K562 (cell line): ENCODE measurements at regions not wholly inside any gene's neighbourhood (a gene's known extent, or its start where the extent isn't known, plus 50 kb on each side); places are given as distances from the start of the nearest gene placed in this dataset.

Experiments used
- ATAC-seq: fragments of 200-7000 bp; cut with Tn5 transposase; 3 replicates; pipeline ENCODE4 v1.9.1; 2020; ENCODE audit warnings: moderate library complexity
- BruUV-seq: library from RNA; stranded (reverse); fragments of 400-500 nt; replicated peaks from 2 replicates; lab custom pipeline; 2021; lab: Mats Ljungman, UMichigan
- CTCF ChIA-PET: fragments of 300-600 bp; formaldehyde crosslinking; extraction: SDS; loops from one replicate; lab custom pipeline; 2021; ENCODE audit warnings: low intra/inter-chr PET ratio; lab: Yijun Ruan, JAX
- POLR2A ChIA-PET: fragments of 300-600, 350-650 bp; sonication (Branson Sonifier 250); formaldehyde crosslinking; extraction: SDS; loops from one replicate; lab custom pipeline; 2021; ENCODE audit warnings: antibody characterized with exemption, inconsistent platforms; lab: Yijun Ruan, JAX
- DNase-seq, 4 experiments: peaks; one replicate each; pipeline versions ENCODE4 v3.0.0 to v3.0.0-alpha.2; 2011 to 2018; ENCODE audit warnings: low spot score in 3 of 4, mixed read lengths in 3 of 4; ENCODE audit errors: extremely low read depth in 1 of 4
- FAIRE-seq: peaks from 2 replicates; lab custom pipeline; 2011; peaks lifted over from hg19 to GRCh38; lab: Jason Lieb, UNC
- H2AFZ ChIP-seq: 2 replicates; pipeline ENCODE4 v1.6.0; 2011; ENCODE audit warnings: low read depth, low read length, control low read depth, inconsistent platforms
- H3K27ac ChIP-seq: fragments of 200-600 bp; 3 replicates; pipeline ENCODE4 v1.8.0; 2011; ENCODE audit warnings: low read depth, mild to moderate bottlenecking, control low read depth, inconsistent platforms, low read length, moderate library complexity, mixed read lengths; ENCODE audit errors: extremely low read depth
- H3K27me3 ChIP-seq, 2 experiments: fragments of 300-600 bp in 1 of 2; 2 replicates in 1 of 2; 3 replicates in 1 of 2; pipeline versions ENCODE4 v1.6.0 to v1.8.0; 2011; ENCODE audit warnings: inconsistent platforms in 2 of 2, low read length in 2 of 2, mild to moderate bottlenecking in 1 of 2, mixed read lengths in 1 of 2, moderate library complexity in 1 of 2; ENCODE audit not compliant: control insufficient read depth in 2 of 2, insufficient read depth in 2 of 2
- H3K36me3 ChIP-seq: fragments of 300-600 bp; 3 replicates; pipeline ENCODE4 v1.8.0; 2011; ENCODE audit warnings: mild to moderate bottlenecking, low read length, inconsistent platforms; ENCODE audit not compliant: control insufficient read depth, insufficient read depth
- H3K4me1 ChIP-seq, 2 experiments: fragments of 200-600 bp in 1 of 2; replicated peaks in 1 of 2; 2 replicates in 1 of 2; 3 replicates in 1 of 2; pipeline versions ENCODE4 v1.5.1 to v1.8.0; 2011; ENCODE audit warnings: inconsistent platforms in 2 of 2, low read length in 2 of 2, mild to moderate bottlenecking in 1 of 2, mixed read lengths in 1 of 2, moderate library complexity in 1 of 2; ENCODE audit not compliant: control insufficient read depth in 2 of 2, insufficient read depth in 2 of 2
- H3K4me2 ChIP-seq: 2 replicates; pipeline ENCODE4 v1.6.1; 2011; ENCODE audit warnings: low read length, control low read depth, inconsistent platforms, mixed read lengths; ENCODE audit not compliant: insufficient read depth
- H3K4me3 ChIP-seq: fragments of 200-600 bp; sonication (generic), shearing (Covaris generic); 2 replicates; pipeline ENCODE4 v1.5.1; 2016; ENCODE audit warnings: control low read depth, inconsistent platforms
- H3K79me2 ChIP-seq: fragments of 200-600 bp; 3 replicates; pipeline ENCODE4 v1.8.0; 2011; ENCODE audit warnings: low read length, inconsistent platforms; ENCODE audit not compliant: control insufficient read depth, insufficient read depth
- H3K9ac ChIP-seq, 2 experiments: 2 replicates each; pipeline versions ENCODE4 v1.6.0 to v1.6.1; 2011; ENCODE audit warnings: low read depth in 2 of 2, low read length in 2 of 2, control low read depth in 1 of 2, inconsistent platforms in 1 of 2, mild to moderate bottlenecking in 1 of 2, mixed read lengths in 1 of 2; ENCODE audit not compliant: insufficient read depth in 1 of 2
- H3K9me1 ChIP-seq: one replicate; pipeline ENCODE4 v1.6.0; 2011; ENCODE audit warnings: inconsistent platforms, mild to moderate bottlenecking, low read length, moderate library complexity; ENCODE audit not compliant: control insufficient read depth, insufficient read depth
- H3K9me3 ChIP-seq: replicated peaks from 2 replicates; pipeline ENCODE4 v1.5.1; 2011; ENCODE audit warnings: low read depth, low read length, inconsistent platforms; ENCODE audit not compliant: control insufficient read depth, insufficient read depth
- H4K20me1 ChIP-seq: replicated peaks from 2 replicates; pipeline ENCODE4 v1.6.1; 2011; ENCODE audit warnings: low read length, inconsistent platforms, mixed read lengths; ENCODE audit not compliant: control insufficient read depth, insufficient read depth
- ARHGAP35 ChIP-seq: fragments of 450-650 bp; IDR thresholded peaks from 2 replicates; pipeline ENCODE4 v1.6.1; 2018; ENCODE audit not compliant: partially characterized antibody
- CBX5 ChIP-seq: IDR thresholded peaks from 2 replicates; pipeline ENCODE4 v1.6.1; 2014; ENCODE audit warnings: low read depth, borderline replicate concordance
- CGGBP1 ChIP-seq: fragments of 250-450 bp; sonication (Bioruptor Pico); IDR thresholded peaks from 2 replicates; pipeline ENCODE4 v1.9.0; 2021; ENCODE audit warnings: mild to moderate bottlenecking
- FOXA3 ChIP-seq, 2 experiments: fragments of 450-650 bp in 1 of 2; sonication (generic) in 1 of 2; formaldehyde crosslinking; IDR thresholded peaks in 1 of 2; conservative IDR thresholded peaks in 1 of 2; 2 replicates each; pipeline versions ENCODE4 v1.4.0 to v1.8.0; 2020 to 2022; ENCODE audit warnings: mild to moderate bottlenecking in 2 of 2, missing genetic modification reagents in 1 of 2
- HEY1 ChIP-seq: fragments of 250-450 bp; sonication (Bioruptor Pico); IDR thresholded peaks from 2 replicates; pipeline ENCODE4 v1.5.0; 2020; ENCODE audit warnings: mild to moderate bottlenecking, moderate library complexity, borderline replicate concordance
- HOMEZ ChIP-seq: fragments of 250-450 bp; sonication (Bioruptor Pico); IDR thresholded peaks from 2 replicates; pipeline ENCODE4 v1.4.0; 2020; ENCODE audit warnings: mild to moderate bottlenecking, moderate library complexity
- KAT8 ChIP-seq: fragments of 450-650 bp; IDR thresholded peaks from 2 replicates; pipeline ENCODE4 v1.6.1; 2016; ENCODE audit warnings: low read depth, mild to moderate bottlenecking
- KDM4B ChIP-seq, 2 experiments: fragments of 450-650 bp in 1 of 2; sonication (generic) in 1 of 2; IDR thresholded peaks; 2 replicates each; pipeline ENCODE4 v1.6.1; 2016 to 2017; ENCODE audit warnings: borderline replicate concordance in 2 of 2, antibody characterized with exemption in 1 of 2, low read depth in 1 of 2, mild to moderate bottlenecking in 1 of 2
- MXI1 ChIP-seq: IDR thresholded peaks from 2 replicates; pipeline ENCODE4 v1.6.1; 2011; ENCODE audit warnings: low read depth, mild to moderate bottlenecking, improper control_type of control experiment, low read length
- SRSF1 ChIP-seq: fragments of 200-400 bp; formaldehyde crosslinking; IDR thresholded peaks from 2 replicates; pipeline ENCODE4 v1.6.1; 2017; ENCODE audit warnings: mild to moderate bottlenecking, low read depth, low read length, moderate library complexity
- TBL1XR1 ChIP-seq, 2 experiments: IDR thresholded peaks; 2 replicates each; pipeline ENCODE4 v1.6.1; 2012; ENCODE audit warnings: improper control_type of control experiment in 2 of 2, low read length in 2 of 2, mild to moderate bottlenecking in 1 of 2
- U2AF2 ChIP-seq: fragments of 200-400 bp; formaldehyde crosslinking; optimal IDR thresholded peaks from 2 replicates; pipeline ENCODE3; 2017; ENCODE audit warnings: low read depth, mild to moderate bottlenecking, low read length
- ZC3H11A ChIP-seq: IDR thresholded peaks from 2 replicates; pipeline ENCODE4 v1.6.1; 2012; ENCODE audit warnings: low read depth, low read length, improper control_type of control experiment
- ZNF121 ChIP-seq: sonication (generic); formaldehyde crosslinking; conservative IDR thresholded peaks from 2 replicates; pipeline ENCODE4 v1.8.0; 2022; ENCODE audit warnings: missing genetic modification reagents
- ZNF253 ChIP-seq: fragments of 250-450 bp; sonication (Bioruptor Pico); conservative IDR thresholded peaks from 2 replicates; pipeline ENCODE4 v1.6.1; 2021; ENCODE audit warnings: mild to moderate bottlenecking
- ZNF347 ChIP-seq: fragments of 450-650 bp; formaldehyde crosslinking; IDR thresholded peaks from 2 replicates; pipeline ENCODE4 v1.4.0; 2020; ENCODE audit warnings: low read depth, mild to moderate bottlenecking, moderate library complexity
- ZNF780A ChIP-seq: fragments of 250-450 bp; sonication (Bioruptor Pico); IDR thresholded peaks from 2 replicates; pipeline ENCODE4 v1.5.0; 2021; ENCODE audit warnings: mild to moderate bottlenecking
- WGBS: fragments of 100-300 bp; shearing (Covaris generic); methylation state at CpG from one replicate; pipeline ENCODE4 v1.1.6; 2016; ENCODE audit warnings: low coverage, mixed read lengths; ENCODE audit not compliant: insufficient coverage; ENCODE audit errors: missing lambda C conversion rate; 5-methylcytosine and 5-hydroxymethylcytosine counted together
- in situ Hi-C: fragments of 300-500 bp; cut with MboI; formaldehyde crosslinking; loops from 4 replicates; pipeline ENCODE4 v1.15.0; 2018; ENCODE audit warnings: inconsistent platforms, mixed read lengths
- intact Hi-C: fragments of 100-400 bp; cut with micrococcal nuclease; formaldehyde crosslinking; loops from 2 replicates; pipeline ENCODE4 v1.14.2; 2022

DNA sequence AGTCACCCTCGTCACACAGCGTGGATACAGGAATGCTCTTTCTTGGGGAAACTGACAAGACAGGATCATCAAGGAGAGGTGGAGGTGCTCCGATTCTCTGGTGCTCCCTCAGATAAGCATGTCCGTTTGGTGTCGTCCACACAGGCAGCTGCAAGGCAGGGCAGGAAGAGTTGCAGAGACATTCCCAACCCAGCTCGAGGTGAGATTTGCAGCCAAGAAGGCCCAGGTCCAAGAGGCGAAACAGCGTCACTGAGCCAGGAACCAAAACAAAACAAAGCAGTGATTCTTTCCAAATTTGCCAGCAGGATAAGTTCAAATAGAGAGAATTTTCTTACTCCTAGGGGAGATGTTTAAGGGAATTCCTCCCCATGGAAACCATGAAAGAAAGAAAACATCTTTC lies 386.5 kb upstream of the PFKP start:
- DNase-seq (no peak), ATAC-seq (no peak), FAIRE-seq (no peak)
- H3K27me3 ChIP-seq, result peaks cover 0 to 16% of the 10 kb centered on the region in 2 experiments; a peak in 2 of 5 replicates
- TF ChIP-seq KAT8 (no peak), ZNF253 (CRISPR knock-in tag) (no peak), FOXA3 (CRISPR knock-in tag; conservative IDR thresholded peaks at IDR 0.05 in 1 of 2, IDR thresholded peaks at IDR 0.05 in 1 of 2) (no peak), U2AF2 (no peak)
- no peaks in the 10 kb centered on the region for H3K9me3 ChIP-seq
- H3K4me2 ChIP-seq, result no peak overlapping the region
- WGBS, result 0% methylated on average over 8 of the region's 8 CpGs
- H2AFZ ChIP-seq, result no peak overlapping the region
- no peak overlapping the region for H3K9ac ChIP-seq
- POLR2A ChIA-PET, result interaction anchor here (0.8 kb wide), 1 partner anchor 10 kb away, joined by 3 read pairs; no protein-coding TSS in a partner anchor
- no peaks in the 10 kb centered on the region for H4K20me1 ChIP-seq
- no TSS peak for BruUV-seq
- intact Hi-C loops, result no loop called here
- H3K36me3 ChIP-seq, result no peaks in the 10 kb centered on the region
- H3K4me1 ChIP-seq, result no peaks in the 10 kb centered on the region
- in situ Hi-C loops, result no loop called here
- H3K79me2 ChIP-seq, result no peaks in the 10 kb centered on the region
- no peaks in the 10 kb centered on the region for H3K9me1 ChIP-seq
- no peak overlapping the region for H3K4me3 ChIP-seq
- CTCF ChIA-PET, result no interaction called here
- no peak overlapping the region for H3K27ac ChIP-seq

DNA sequence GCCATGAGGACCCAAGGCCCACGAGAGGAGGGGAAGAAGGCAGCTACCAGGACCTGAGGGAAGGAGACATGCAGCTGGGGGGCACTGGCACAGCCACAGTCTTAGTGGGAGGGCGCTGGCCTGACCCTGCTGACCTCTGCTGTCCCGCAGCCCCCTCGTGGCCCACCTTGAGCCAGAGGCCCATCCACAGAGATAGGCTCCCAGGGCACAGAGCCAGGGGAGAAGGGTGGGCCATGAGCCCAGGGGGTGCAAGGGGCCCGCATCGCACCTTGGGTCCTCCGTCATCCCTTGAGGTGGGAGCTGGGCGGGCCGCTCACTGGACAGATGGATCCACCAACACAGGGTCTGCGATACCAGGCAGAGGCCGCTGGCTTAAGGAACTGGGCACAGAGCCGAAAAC lies 387.7 kb upstream of the PFKP start:
- intact Hi-C loops (no loop called here), in situ Hi-C loops (no loop called here)
- no peak for DNase-seq
- Histone ChIP-seq H3K9ac (no peak overlapping the region), H3K27ac (no peak overlapping the region), H3K9me1 (no peaks in the 10 kb centered on the region), H3K4me1 (no peaks in the 10 kb centered on the region), H3K9me3 (no peaks in the 10 kb centered on the region), H3K27me3 (peaks cover 0 to 16% of the 10 kb centered on the region in 2 experiments; a peak in 2 of 5 replicates), H3K4me2 (no peak overlapping the region), H4K20me1 (no peaks in the 10 kb centered on the region), H3K4me3 (no peak overlapping the region), H2AFZ (no peak overlapping the region), H3K36me3 (no peaks in the 10 kb centered on the region), H3K79me2 (no peaks in the 10 kb centered on the region)
- FAIRE-seq, result no peak
- ATAC-seq, result no peak
- BruUV-seq, result no TSS peak
- WGBS, result 0% methylated on average over 12 of the region's 12 CpGs
- ChIA-PET POLR2A (interaction anchor here (0.7 kb wide), 1 partner anchor 19 kb away, joined by 3 read pairs; no protein-coding TSS in a partner anchor), CTCF (no interaction called here)
- TF ChIP-seq SRSF1, result no peak
- TF ChIP-seq ZC3H11A, result no peak
- no peak for TF ChIP-seq KDM4B (IDR thresholded peaks at IDR 0.05; ENCODE audit: borderline replicate concordance in 2 of 2, low read depth in 1 of 2)
- TF ChIP-seq MXI1, result no peak
- no peak for TF ChIP-seq ZNF780A
- no peak for TF ChIP-seq HEY1 (CRISPR knock-in tag)
- TF ChIP-seq ZNF347 (CRISPR knock-in tag), result no peak
- no peak for TF ChIP-seq CBX5
- TF ChIP-seq TBL1XR1 (IDR thresholded peaks at IDR 0.05; ENCODE audit: low read length in 2 of 2), result no peak
- TF ChIP-seq HOMEZ (CRISPR knock-in tag), result no peak
- TF ChIP-seq CGGBP1 (CRISPR knock-in tag), result no peak
- TF ChIP-seq ZNF121 (CRISPR knock-in tag), result no peak
- TF ChIP-seq ARHGAP35, result no peak
